Endodermal cell (in vitro differentiated cells): ENCODE measurements at regions not wholly inside any gene's neighbourhood (a gene's known extent, or its start where the extent isn't known, plus 50 kb on each side); places are given as distances from the start of the nearest gene placed in this dataset.

Experiments used
- DNase-seq: peaks from one replicate; pipeline ENCODE4 v3.0.0-alpha.2; 2017
- H3K27ac ChIP-seq: 2 replicates; pipeline ENCODE4 v1.5.1; 2013; ENCODE audit warnings: mild to moderate bottlenecking, low read depth, low read length, moderate library complexity
- H3K27me3 ChIP-seq: 2 replicates; pipeline ENCODE4 v1.6.1; 2013; ENCODE audit warnings: mild to moderate bottlenecking, low read length, moderate library complexity; ENCODE audit not compliant: insufficient read depth, control insufficient read depth, poor library complexity, severe bottlenecking
- H3K36me3 ChIP-seq: 2 replicates; pipeline ENCODE4 v1.7.0; 2013; ENCODE audit warnings: mild to moderate bottlenecking, low read length, moderate library complexity; ENCODE audit not compliant: control insufficient read depth, insufficient read depth
- H3K4me1 ChIP-seq: one replicate; pipeline ENCODE4 v1.7.0; 2013; ENCODE audit warnings: low read length; ENCODE audit not compliant: control insufficient read depth, insufficient read depth
- H3K4me3 ChIP-seq: 2 replicates; pipeline ENCODE4 v1.5.1; 2013; ENCODE audit warnings: mild to moderate bottlenecking, low read length, moderate library complexity
- H3K9ac ChIP-seq: 2 replicates; pipeline ENCODE4 v1.6.1; 2013; ENCODE audit warnings: mild to moderate bottlenecking, low read length, moderate library complexity; ENCODE audit not compliant: poor library complexity, severe bottlenecking; ENCODE audit errors: extremely low read depth
- H3K9me3 ChIP-seq: 2 replicates; pipeline ENCODE4 v1.6.1; 2013; ENCODE audit warnings: mild to moderate bottlenecking, low read length, moderate library complexity; ENCODE audit not compliant: control insufficient read depth
- H3K27ac Mint-ChIP-seq: 2 replicates; pipeline ENCODE4 v1.8.0; 2020; ENCODE audit warnings: mixed read lengths
- H3K27me3 Mint-ChIP-seq: 2 replicates; pipeline ENCODE4 v1.8.0; 2021; ENCODE audit warnings: mild to moderate bottlenecking, mixed read lengths; ENCODE audit not compliant: insufficient read depth
- H3K36me3 Mint-ChIP-seq: 2 replicates; pipeline ENCODE4 v1.8.0; 2020; ENCODE audit warnings: low read depth, mixed read lengths
- H3K4me1 Mint-ChIP-seq: 2 replicates; pipeline ENCODE4 v1.8.0; 2020; ENCODE audit warnings: mixed read lengths
- H3K4me3 Mint-ChIP-seq: 2 replicates; pipeline ENCODE4 v1.8.0; 2020; ENCODE audit warnings: mild to moderate bottlenecking, moderate library complexity, mixed read lengths
- H3K9me3 Mint-ChIP-seq: 2 replicates; pipeline ENCODE4 v1.8.0; 2020; ENCODE audit warnings: mild to moderate bottlenecking, mixed read lengths
- WGBS, 2 experiments: methylation state at CpG; one replicate each; pipeline versions ENCODE4 v1.1.5 to v1.1.7; 2013; ENCODE audit warnings: missing lambda C conversion rate in 2 of 2, mixed read lengths in 1 of 2; ENCODE audit not compliant: insufficient coverage in 1 of 2, insufficient read length in 1 of 2; 5-methylcytosine and 5-hydroxymethylcytosine counted together
- TF ChIP-seq, protein P1 (sequence below): fragments of 200-600 bp; sonication (generic); conservative IDR thresholded peaks from 2 replicates; pipeline ENCODE4 v1.5.0; 2021; ENCODE audit warnings: antibody characterized with exemption, mild to moderate bottlenecking

DNA sequence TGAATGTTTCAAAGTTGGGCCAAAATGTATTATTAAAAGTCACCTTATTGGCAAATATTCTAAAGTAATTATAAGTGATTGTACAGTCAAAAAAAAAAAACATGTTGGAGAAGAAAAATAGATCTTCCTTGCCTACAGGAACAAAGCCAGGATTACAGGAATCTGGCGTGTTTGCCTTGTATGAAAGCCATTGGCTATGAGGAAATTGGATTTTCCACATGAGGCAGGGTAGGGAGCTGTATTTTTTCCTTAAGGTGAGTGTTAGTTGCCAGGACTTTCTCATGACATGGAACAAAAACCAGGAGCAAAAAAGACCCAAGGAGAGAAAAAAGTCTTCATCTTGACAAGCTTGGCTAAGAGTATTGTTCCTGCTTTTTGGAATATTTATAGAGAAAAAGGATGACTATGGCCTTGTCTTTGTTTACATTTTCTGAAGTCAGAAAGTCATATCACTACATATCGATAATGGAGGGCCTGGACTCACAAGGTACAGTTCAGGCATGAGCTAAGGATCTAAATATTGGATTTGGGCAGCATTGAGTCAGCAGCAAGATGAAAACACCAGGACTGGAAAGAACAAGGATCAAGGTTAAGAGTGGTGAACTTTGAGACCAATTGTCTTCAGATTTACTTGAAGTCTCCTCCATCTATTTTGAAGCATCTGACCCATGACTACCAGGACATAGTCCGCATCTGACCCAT, 68.4 kb upstream of the FLRT2 start:
- no peak for DNase-seq
- WGBS, 2 experiments: 95 to 100% methylated on average over 2 to 3 of the region's 3 CpGs
- TF ChIP-seq, protein P1, sequence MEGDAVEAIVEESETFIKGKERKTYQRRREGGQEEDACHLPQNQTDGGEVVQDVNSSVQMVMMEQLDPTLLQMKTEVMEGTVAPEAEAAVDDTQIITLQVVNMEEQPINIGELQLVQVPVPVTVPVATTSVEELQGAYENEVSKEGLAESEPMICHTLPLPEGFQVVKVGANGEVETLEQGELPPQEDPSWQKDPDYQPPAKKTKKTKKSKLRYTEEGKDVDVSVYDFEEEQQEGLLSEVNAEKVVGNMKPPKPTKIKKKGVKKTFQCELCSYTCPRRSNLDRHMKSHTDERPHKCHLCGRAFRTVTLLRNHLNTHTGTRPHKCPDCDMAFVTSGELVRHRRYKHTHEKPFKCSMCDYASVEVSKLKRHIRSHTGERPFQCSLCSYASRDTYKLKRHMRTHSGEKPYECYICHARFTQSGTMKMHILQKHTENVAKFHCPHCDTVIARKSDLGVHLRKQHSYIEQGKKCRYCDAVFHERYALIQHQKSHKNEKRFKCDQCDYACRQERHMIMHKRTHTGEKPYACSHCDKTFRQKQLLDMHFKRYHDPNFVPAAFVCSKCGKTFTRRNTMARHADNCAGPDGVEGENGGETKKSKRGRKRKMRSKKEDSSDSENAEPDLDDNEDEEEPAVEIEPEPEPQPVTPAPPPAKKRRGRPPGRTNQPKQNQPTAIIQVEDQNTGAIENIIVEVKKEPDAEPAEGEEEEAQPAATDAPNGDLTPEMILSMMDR: no peak
- H3K9ac ChIP-seq: no peak overlapping the region
- Mint-ChIP-seq H3K4me3 (no peak overlapping the region), H3K27me3 (no peaks in the 10 kb centered on the region), H3K36me3 (no peaks in the 10 kb centered on the region), H3K27ac (no peak overlapping the region), H3K9me3 (no peaks in the 10 kb centered on the region), H3K4me1 (peaks cover 21% of the 10 kb centered on the region)
- H3K4me3 ChIP-seq: no peak overlapping the region
- no peaks in the 10 kb centered on the region for H3K36me3 ChIP-seq
- no peak overlapping the region for H3K27ac ChIP-seq
- peaks cover 10% of the 10 kb centered on the region for H3K4me1 ChIP-seq
- no peaks in the 10 kb centered on the region for H3K9me3 ChIP-seq
- no peaks in the 10 kb centered on the region for H3K27me3 ChIP-seq

DNA sequence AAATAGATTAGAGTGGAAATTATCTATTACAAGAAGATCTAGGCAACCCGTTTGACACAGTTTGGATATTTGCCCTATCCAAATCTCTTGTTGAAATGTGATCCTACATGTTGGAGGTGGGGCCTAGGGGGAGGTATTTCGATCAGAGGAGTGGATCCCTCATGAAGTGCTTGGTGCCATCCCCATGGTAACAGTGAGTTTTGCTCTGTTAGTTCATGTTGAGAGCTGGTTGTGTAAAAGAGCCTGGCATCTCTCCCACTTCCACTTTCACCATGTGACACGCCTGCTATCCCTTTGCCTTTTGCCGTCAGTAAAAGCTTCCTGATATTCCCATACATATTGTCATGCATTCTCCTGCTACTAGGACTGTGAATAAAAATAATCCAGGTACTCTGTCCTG, 66.4 kb upstream of the FLRT2 start:
- Mint-ChIP-seq H3K36me3 (no peaks in the 10 kb centered on the region), H3K4me3 (no peak overlapping the region), H3K9me3 (no peaks in the 10 kb centered on the region), H3K27me3 (no peaks in the 10 kb centered on the region), H3K27ac (no peak overlapping the region), H3K4me1 (peaks cover 14% of the 10 kb centered on the region)
- Histone ChIP-seq H3K36me3 (no peaks in the 10 kb centered on the region), H3K4me1 (peaks cover 6% of the 10 kb centered on the region), H3K27me3 (no peaks in the 10 kb centered on the region), H3K9me3 (no peaks in the 10 kb centered on the region), H3K4me3 (no peak overlapping the region), H3K27ac (no peak overlapping the region), H3K9ac (no peak overlapping the region)
- WGBS, 2 experiments: 80% methylated on average over 4 of the region's 4 CpGs; no CpG with 5 or more reads in 1 of the 2 experiments
- TF ChIP-seq, protein P1: no peak
- DNase-seq: no peak

DNA sequence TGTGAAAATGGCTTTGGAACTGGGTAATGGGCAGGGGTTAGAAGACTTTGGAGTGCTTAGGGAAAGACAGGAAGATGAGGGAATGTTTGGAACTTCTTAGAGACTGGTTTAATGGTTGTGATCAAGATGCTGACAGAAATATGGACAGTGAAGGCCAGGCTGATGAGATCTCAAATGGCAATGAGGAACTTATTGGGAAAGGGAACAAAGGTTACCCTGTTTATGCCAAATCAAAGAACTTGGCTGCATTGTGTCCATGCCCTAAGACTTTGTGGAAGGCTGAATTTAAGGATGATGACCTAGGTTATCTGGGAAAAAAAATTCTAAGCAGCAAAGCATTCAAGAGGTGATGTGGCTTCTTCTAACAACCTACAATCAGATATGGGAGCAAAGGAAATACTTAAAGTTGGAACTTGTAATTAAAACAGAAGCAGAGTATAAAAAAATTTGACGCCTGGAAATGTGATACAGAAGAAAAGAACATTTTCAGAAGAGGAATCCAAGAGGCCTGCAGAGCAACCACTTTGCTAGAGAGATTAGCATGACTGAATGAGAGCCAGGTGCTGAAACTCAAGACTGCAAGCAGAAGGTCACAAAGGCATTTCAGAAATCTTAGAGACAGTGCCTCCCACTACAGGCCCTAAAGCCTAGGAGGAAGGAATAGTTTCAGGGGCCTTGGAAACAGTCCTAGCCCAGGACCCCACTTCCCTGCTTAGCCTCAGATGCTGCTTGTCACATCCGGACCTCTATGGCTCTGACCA, 65.6 kb upstream of the FLRT2 start:
- Mint-ChIP-seq H3K4me3 (no peak overlapping the region), H3K4me1 (peaks cover 16% of the 10 kb centered on the region), H3K9me3 (no peaks in the 10 kb centered on the region), H3K36me3 (no peaks in the 10 kb centered on the region), H3K27me3 (no peaks in the 10 kb centered on the region), H3K27ac (no peak overlapping the region)
- TF ChIP-seq, protein P1: no peak
- H3K27ac ChIP-seq: no peak overlapping the region
- H3K36me3 ChIP-seq: no peaks in the 10 kb centered on the region
- 89 to 90% methylated on average over 2 of the region's 2 CpGs for WGBS, 2 experiments
- no peaks in the 10 kb centered on the region for H3K9me3 ChIP-seq
- no peak overlapping the region for H3K9ac ChIP-seq
- no peak overlapping the region for H3K4me3 ChIP-seq
- H3K27me3 ChIP-seq: no peaks in the 10 kb centered on the region
- no peak for DNase-seq
- H3K4me1 ChIP-seq: peaks cover 9% of the 10 kb centered on the region
